GM19351 (cell line): ENCODE measurements at regions not wholly inside any gene's neighbourhood (a gene's known extent, or its start where the extent isn't known, plus 50 kb on each side); places are given as distances from the start of the nearest gene placed in this dataset.
A peak's percentile ranks its signal among the peaks of the same experiment; 100 is the strongest.

Source experiments
- ATAC-seq: cut with Tn5 transposase; IDR thresholded peaks from one replicate; pipeline ENCODE4 v1.9.1; 2021; ENCODE audit warnings: mild to moderate bottlenecking, moderate library complexity; ENCODE audit not compliant: unreplicated experiment

- no peak for ATAC-seq
Observed at GRCh38 chr3:157751386-157751785, 248.2 kb upstream of the VEPH1 start.

GRCh38 chr3:157746391-157746790 is 243.2 kb upstream of the VEPH1 start:
- ATAC-seq = no peak

GRCh38 chr3:157741607-157742006 is 238.4 kb upstream of the VEPH1 start:
- ATAC-seq = no peak

GRCh38 chr3:157738441-157738840 is 235.2 kb upstream of the VEPH1 start:
- ATAC-seq = no peak

GRCh38 chr3:157718800-157719199 is 215.6 kb upstream of the VEPH1 start:
- no peak for ATAC-seq

- ATAC-seq = no peak
Observed at GRCh38 chr3:157713101-157713500, 209.9 kb upstream of the VEPH1 start.

- ATAC-seq = no peak
Observed at GRCh38 chr3:157705258-157705657, 202.0 kb upstream of the VEPH1 start.

- ATAC-seq = no peak
Observed at GRCh38 chr3:157700405-157700804, 197.2 kb upstream of the VEPH1 start.

- ATAC-seq = no peak
Observed at GRCh38 chr3:157695586-157695985, 192.4 kb upstream of the VEPH1 start.

GRCh38 chr3:157695103-157695502 is 191.9 kb upstream of the VEPH1 start:
- no peak for ATAC-seq

- ATAC-seq = no peak
Observed at GRCh38 chr3:157693762-157694161, 190.5 kb upstream of the VEPH1 start.

GRCh38 chr3:157692468-157692867 is 189.3 kb upstream of the VEPH1 start:
- ATAC-seq = peak; percentile 96

- ATAC-seq = no peak
Observed at GRCh38 chr3:157683668-157684067, 180.5 kb upstream of the VEPH1 start.

- no peak for ATAC-seq
Observed at GRCh38 chr3:157672061-157672460, 168.8 kb upstream of the VEPH1 start.

GRCh38 chr3:157671656-157672055 is 168.4 kb upstream of the VEPH1 start:
- no peak for ATAC-seq

GRCh38 chr3:157669416-157669815 is 166.2 kb upstream of the VEPH1 start:
- ATAC-seq = no peak

- ATAC-seq = no peak
Observed at GRCh38 chr3:157667493-157667892, 164.3 kb upstream of the VEPH1 start.

- no peak for ATAC-seq
Observed at GRCh38 chr3:157662171-157662570, 159.0 kb upstream of the VEPH1 start.

GRCh38 chr3:157660847-157661246 is 157.6 kb upstream of the VEPH1 start:
- ATAC-seq = no peak

GRCh38 chr3:157652366-157652765 is 149.2 kb upstream of the VEPH1 start:
- ATAC-seq = no peak

GRCh38 chr3:157650699-157651098 is 147.5 kb upstream of the VEPH1 start:
- ATAC-seq = no peak

- no peak for ATAC-seq
Observed at GRCh38 chr3:157650172-157650571, 147.0 kb upstream of the VEPH1 start.

- no peak for ATAC-seq
Observed at GRCh38 chr3:157649511-157649910, 146.3 kb upstream of the VEPH1 start.

GRCh38 chr3:157647820-157648219 is 144.6 kb upstream of the VEPH1 start:
- ATAC-seq = no peak
